ENCODE measurements at regions not wholly inside any gene's neighbourhood (a gene's known extent, or its start where the extent isn't known, plus 50 kb on each side); places are given as distances from the start of the nearest gene placed in this dataset.

DNA sequence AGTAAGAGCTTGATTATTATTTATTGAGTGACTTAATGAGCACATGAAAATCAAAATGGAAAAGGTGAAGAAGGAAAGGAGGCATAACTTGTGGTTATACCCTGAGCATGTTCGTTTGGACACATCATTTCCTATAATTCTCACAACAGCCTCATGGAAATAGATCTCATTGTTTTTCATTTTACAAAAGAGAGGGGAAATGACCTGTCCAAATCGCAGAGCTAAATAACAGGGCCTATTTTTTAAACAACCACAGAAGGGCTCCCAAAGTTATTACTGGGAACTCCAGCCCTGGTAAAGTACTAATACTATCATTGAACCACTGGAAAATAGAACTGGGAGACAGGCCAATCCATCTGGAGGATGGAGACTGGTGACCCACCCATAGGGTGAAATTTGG lies 317.7 kb upstream of the C16orf82 start:
- DNase-seq (ENCODE audit: low spot score) (no peak), ATAC-seq (ENCODE audit: insufficient number of reproducible peaks, low FRiP score, low read depth) (no peak)
- H3K27ac ChIP-seq: no peak overlapping the region
- H3K27me3 ChIP-seq (replicated peaks; ENCODE audit: insufficient read depth): no peaks in the 10 kb centered on the region
- H3K4me3 ChIP-seq: no peak overlapping the region
- no peaks in the 10 kb centered on the region for H3K36me3 ChIP-seq
- H3K9me3 ChIP-seq: no peaks in the 10 kb centered on the region
- TF ChIP-seq, protein P1, sequence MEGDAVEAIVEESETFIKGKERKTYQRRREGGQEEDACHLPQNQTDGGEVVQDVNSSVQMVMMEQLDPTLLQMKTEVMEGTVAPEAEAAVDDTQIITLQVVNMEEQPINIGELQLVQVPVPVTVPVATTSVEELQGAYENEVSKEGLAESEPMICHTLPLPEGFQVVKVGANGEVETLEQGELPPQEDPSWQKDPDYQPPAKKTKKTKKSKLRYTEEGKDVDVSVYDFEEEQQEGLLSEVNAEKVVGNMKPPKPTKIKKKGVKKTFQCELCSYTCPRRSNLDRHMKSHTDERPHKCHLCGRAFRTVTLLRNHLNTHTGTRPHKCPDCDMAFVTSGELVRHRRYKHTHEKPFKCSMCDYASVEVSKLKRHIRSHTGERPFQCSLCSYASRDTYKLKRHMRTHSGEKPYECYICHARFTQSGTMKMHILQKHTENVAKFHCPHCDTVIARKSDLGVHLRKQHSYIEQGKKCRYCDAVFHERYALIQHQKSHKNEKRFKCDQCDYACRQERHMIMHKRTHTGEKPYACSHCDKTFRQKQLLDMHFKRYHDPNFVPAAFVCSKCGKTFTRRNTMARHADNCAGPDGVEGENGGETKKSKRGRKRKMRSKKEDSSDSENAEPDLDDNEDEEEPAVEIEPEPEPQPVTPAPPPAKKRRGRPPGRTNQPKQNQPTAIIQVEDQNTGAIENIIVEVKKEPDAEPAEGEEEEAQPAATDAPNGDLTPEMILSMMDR (IDR thresholded peaks at IDR 0.05): no peak
- no peaks in the 10 kb centered on the region for H3K4me1 ChIP-seq (ENCODE audit: control insufficient read depth in 1 of 2, low read depth in 2 of 2)

DNA sequence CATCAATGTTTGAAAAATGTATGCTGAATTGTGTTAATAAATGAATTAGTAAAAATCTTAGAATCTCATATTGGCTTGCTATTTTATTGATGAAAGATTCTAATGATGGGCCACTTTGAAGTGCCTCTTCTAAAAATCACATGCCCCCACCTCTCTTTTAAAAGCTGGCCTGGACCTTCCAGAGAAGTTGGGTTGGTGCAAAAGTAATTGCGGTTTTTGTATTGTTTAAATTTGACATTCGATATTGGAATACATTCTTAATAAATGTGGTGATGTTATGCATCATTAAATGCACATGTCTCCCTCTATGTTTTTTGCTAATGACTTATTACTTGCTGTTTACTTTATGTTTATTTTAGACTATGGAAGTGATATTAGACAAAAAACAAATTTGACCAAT lies 314.6 kb upstream of the C16orf82 start:
- Histone ChIP-seq H3K4me3 (no peak overlapping the region), H3K36me3 (no peaks in the 10 kb centered on the region), H3K4me1 (ENCODE audit: control insufficient read depth in 1 of 2, low read depth in 2 of 2) (no peaks in the 10 kb centered on the region), H3K27ac (no peak overlapping the region), H3K9me3 (no peaks in the 10 kb centered on the region), H3K27me3 (replicated peaks; ENCODE audit: insufficient read depth) (no peaks in the 10 kb centered on the region)
- TF ChIP-seq, protein P1 (IDR thresholded peaks at IDR 0.05): no peak
- DNase-seq (ENCODE audit: low spot score) (no peak), ATAC-seq (ENCODE audit: insufficient number of reproducible peaks, low FRiP score, low read depth) (no peak)

DNA sequence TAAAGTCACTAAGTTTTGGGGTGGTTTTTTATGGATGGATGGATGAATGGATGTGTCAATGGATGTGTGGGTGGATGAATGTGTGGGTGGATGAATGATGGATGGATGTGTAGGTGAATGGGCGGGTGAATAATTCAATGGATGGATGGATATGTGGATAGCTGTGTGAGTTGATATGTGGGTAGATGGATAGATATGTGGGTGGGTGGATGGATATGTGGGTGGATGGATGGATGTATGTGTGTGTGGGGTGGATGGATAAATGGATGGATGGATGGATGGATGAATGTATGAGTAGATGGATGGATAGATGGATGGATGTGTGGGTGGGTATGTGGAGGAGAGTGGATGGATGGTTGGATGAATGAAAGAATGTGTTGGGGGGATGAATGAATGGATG lies 310.1 kb upstream of the C16orf82 start:
- H3K4me3 ChIP-seq: no peak overlapping the region
- H3K9me3 ChIP-seq: no peaks in the 10 kb centered on the region
- ATAC-seq (ENCODE audit: insufficient number of reproducible peaks, low FRiP score, low read depth) (no peak), DNase-seq (ENCODE audit: low spot score) (no peak)
- no peaks in the 10 kb centered on the region for H3K36me3 ChIP-seq
- TF ChIP-seq, protein P1 (IDR thresholded peaks at IDR 0.05): no peak
- no peak overlapping the region for H3K27ac ChIP-seq
- H3K4me1 ChIP-seq (ENCODE audit: control insufficient read depth in 1 of 2, low read depth in 2 of 2): no peaks in the 10 kb centered on the region
- H3K27me3 ChIP-seq (replicated peaks; ENCODE audit: insufficient read depth): no peaks in the 10 kb centered on the region

DNA sequence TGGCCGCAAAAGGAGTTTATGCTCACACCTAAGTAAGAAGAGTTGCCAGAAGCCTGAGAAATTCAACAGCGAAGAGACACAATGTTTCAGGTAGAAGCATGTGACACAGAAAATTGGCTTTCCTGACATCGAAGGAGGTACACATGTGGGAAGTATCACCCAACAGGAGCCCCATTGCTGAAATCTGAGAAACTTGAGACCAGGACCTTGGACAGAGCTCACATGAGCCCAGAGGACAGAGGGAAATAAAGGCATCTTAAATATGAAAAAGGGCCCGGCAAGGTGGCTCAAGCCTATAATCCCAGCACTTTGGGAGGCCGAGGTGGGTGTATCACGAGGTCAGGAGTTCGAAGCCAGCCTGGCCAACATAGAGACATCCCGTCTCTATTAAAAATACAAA lies 304.1 kb upstream of the C16orf82 start:
- Histone ChIP-seq H3K4me1 (ENCODE audit: control insufficient read depth in 1 of 2, low read depth in 2 of 2) (no peaks in the 10 kb centered on the region), H3K9me3 (no peaks in the 10 kb centered on the region), H3K27ac (no peak overlapping the region), H3K36me3 (no peaks in the 10 kb centered on the region), H3K4me3 (no peak overlapping the region), H3K27me3 (replicated peaks; ENCODE audit: insufficient read depth) (no peaks in the 10 kb centered on the region)
- TF ChIP-seq, protein P1 (IDR thresholded peaks at IDR 0.05): no peak
- DNase-seq (ENCODE audit: low spot score) (no peak), ATAC-seq (ENCODE audit: insufficient number of reproducible peaks, low FRiP score, low read depth) (no peak)

DNA sequence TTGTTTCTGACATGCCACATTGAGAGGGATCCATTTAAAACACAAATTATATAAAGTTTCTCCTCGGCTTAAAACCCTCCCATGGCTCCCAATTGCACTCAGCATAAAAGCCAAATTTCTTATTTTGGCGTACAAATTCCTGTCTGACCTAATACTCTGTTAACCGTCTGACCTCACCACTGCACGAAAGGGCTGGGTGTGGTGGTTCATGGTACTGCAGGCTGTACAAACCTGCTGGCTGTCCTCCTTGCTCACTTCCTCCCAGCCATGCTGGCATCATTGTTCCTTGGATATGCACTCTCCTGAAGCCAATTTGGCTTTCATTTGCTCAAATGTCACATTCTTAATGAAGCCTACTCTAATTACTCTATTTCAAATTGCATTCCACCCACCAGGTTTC lies 301.6 kb upstream of the C16orf82 start:
- Histone ChIP-seq H3K4me3 (no peak overlapping the region), H3K9me3 (no peaks in the 10 kb centered on the region), H3K4me1 (ENCODE audit: control insufficient read depth in 1 of 2, low read depth in 2 of 2) (no peaks in the 10 kb centered on the region), H3K36me3 (no peaks in the 10 kb centered on the region), H3K27ac (no peak overlapping the region), H3K27me3 (replicated peaks; ENCODE audit: insufficient read depth) (no peaks in the 10 kb centered on the region)
- DNase-seq (ENCODE audit: low spot score) (no peak), ATAC-seq (ENCODE audit: insufficient number of reproducible peaks, low FRiP score, low read depth) (no peak)
- TF ChIP-seq, protein P1 (IDR thresholded peaks at IDR 0.05): no peak
